HG02973 (cell line): ENCODE measurements at regions not wholly inside any gene's neighbourhood (a gene's known extent, or its start where the extent isn't known, plus 50 kb on each side); places are given as distances from the start of the nearest gene placed in this dataset.

Experiments used
- ATAC-seq: cut with Tn5 transposase; IDR thresholded peaks from one replicate; pipeline ENCODE4 v1.9.1; 2021; ENCODE audit warnings: moderate library complexity; ENCODE audit not compliant: unreplicated experiment

- ATAC-seq, result no peak
Measured at GRCh38 chr7:106774768-106775551, 90.1 kb upstream of the PIK3CG start.

GRCh38 chr7:106775552-106775936 is 89.5 kb upstream of the PIK3CG start:
- no peak for ATAC-seq

GRCh38 chr7:106775975-106776607 is 89.0 kb upstream of the PIK3CG start:
- ATAC-seq, result no peak

GRCh38 chr7:106776618-106777347 is 88.3 kb upstream of the PIK3CG start:
- ATAC-seq, result no peak

- ATAC-seq, result no peak
Measured at GRCh38 chr7:106777674-106778299, 87.3 kb upstream of the PIK3CG start.

- ATAC-seq, result no peak
Measured at GRCh38 chr7:106778656-106779250, 86.3 kb upstream of the PIK3CG start.

GRCh38 chr7:106779877-106780276 is 85.2 kb upstream of the PIK3CG start:
- ATAC-seq, result no peak

- no peak for ATAC-seq
Measured at GRCh38 chr7:106781007-106781406, 84.1 kb upstream of the PIK3CG start.

GRCh38 chr7:106781828-106782544 is 83.1 kb upstream of the PIK3CG start:
- ATAC-seq, result no peak

GRCh38 chr7:106783286-106783685 is 81.8 kb upstream of the PIK3CG start:
- ATAC-seq, result no peak

GRCh38 chr7:106788637-106789036 is 76.4 kb upstream of the PIK3CG start:
- no peak for ATAC-seq

- no peak for ATAC-seq
Measured at GRCh38 chr7:106791526-106791925, 73.6 kb upstream of the PIK3CG start.

- ATAC-seq, result no peak
Measured at GRCh38 chr7:106792233-106792926, 72.7 kb upstream of the PIK3CG start.

GRCh38 chr7:106793015-106793975 is 71.8 kb upstream of the PIK3CG start:
- ATAC-seq, result no peak

- no peak for ATAC-seq
Measured at GRCh38 chr7:106794276-106795083, 70.6 kb upstream of the PIK3CG start.

- ATAC-seq, result no peak
Measured at GRCh38 chr7:106795084-106795876, 69.8 kb upstream of the PIK3CG start.

GRCh38 chr7:106795877-106796231 is 69.2 kb upstream of the PIK3CG start:
- ATAC-seq, result no peak
